C4-2B (cell line): ENCODE measurements at regions not wholly inside any gene's neighbourhood (a gene's known extent, or its start where the extent isn't known, plus 50 kb on each side); places are given as distances from the start of the nearest gene placed in this dataset.

Experiments
- H3K27ac ChIP-seq: fragments of 450-650 bp; 2 replicates; pipeline ENCODE4 v1.5.1; 2017
- CTCF ChIP-seq: fragments of 450-650 bp; conservative IDR thresholded peaks from 2 replicates; pipeline ENCODE4 v1.5.1; 2017; ENCODE audit warnings: mild to moderate bottlenecking
- ZFX ChIP-seq: fragments of 450-650 bp; IDR thresholded peaks from 2 replicates; pipeline ENCODE4 v1.6.1; 2017

- H3K27ac ChIP-seq, result no peak overlapping the region
- no peak for TF ChIP-seq CTCF
- no peak for TF ChIP-seq ZFX
Measured at GRCh38 chr6:103255132-103255531, 1604.6 kb downstream of the HACE1 start.

GRCh38 chr6:103236923-103237322 lies 1622.8 kb downstream of the HACE1 start:
- TF ChIP-seq ZFX, result no peak
- no peak for TF ChIP-seq CTCF
- no peak overlapping the region for H3K27ac ChIP-seq

GRCh38 chr6:103231181-103231580 lies 1628.5 kb downstream of the HACE1 start:
- H3K27ac ChIP-seq, result no peak overlapping the region
- no peak for TF ChIP-seq CTCF
- no peak for TF ChIP-seq ZFX

GRCh38 chr6:103215847-103216246 lies 1643.9 kb downstream of the HACE1 start:
- no peak overlapping the region for H3K27ac ChIP-seq
- no peak for TF ChIP-seq CTCF
- no peak for TF ChIP-seq ZFX

- no peak overlapping the region for H3K27ac ChIP-seq
- no peak for TF ChIP-seq ZFX
- no peak for TF ChIP-seq CTCF
Measured at GRCh38 chr6:103210686-103211085, 1649.0 kb downstream of the HACE1 start.

- H3K27ac ChIP-seq, result no peak overlapping the region
- TF ChIP-seq ZFX (no peak), CTCF (no peak)
Measured at GRCh38 chr6:103198386-103198785, 1661.3 kb downstream of the HACE1 start.

GRCh38 chr6:103193413-103193812 lies 1666.3 kb downstream of the HACE1 start:
- H3K27ac ChIP-seq, result no peak overlapping the region
- TF ChIP-seq ZFX (no peak), CTCF (no peak)
